Heart right ventricle (tissue), 16 donors: ENCODE measurements at regions not wholly inside any gene's neighbourhood (a gene's known extent, or its start where the extent isn't known, plus 50 kb on each side); places are given as distances from the start of the nearest gene placed in this dataset.

Experiments
- ATAC-seq, 8 donors: fragments of 200-7000 bp; cut with Tn5 transposase; one replicate each; pipeline ENCODE4 v1.9.1; 2020; ENCODE audit warnings: mild to moderate bottlenecking in 8 of 8, moderate library complexity in 8 of 8, moderate number of reproducible peaks in 1 of 8
- DNase-seq, 2 donors: peaks; one replicate each; pipeline ENCODE4 v3.0.0-alpha.2; 2020
- H3K27ac ChIP-seq, 10 donors: fragments of 200-600 bp; sonication (generic) in 2 of 10; one replicate each; pipeline versions ENCODE4 v1.5.0 to v1.8.0; 2020 to 2022; ENCODE audit warnings: mild to moderate bottlenecking in 3 of 10
- H3K27me3 ChIP-seq, 7 donors: fragments of 200-600 bp; one replicate each; pipeline ENCODE4 v1.8.0; 2021 to 2022; ENCODE audit warnings: mild to moderate bottlenecking in 2 of 7
- H3K36me3 ChIP-seq, 9 donors: fragments of 200-600 bp; sonication (generic) in 1 of 9; one replicate each; pipeline versions ENCODE4 v1.5.0 to v1.8.0; 2020 to 2022; ENCODE audit warnings: mild to moderate bottlenecking in 2 of 9
- H3K4me1 ChIP-seq, 9 donors: fragments of 200-600 bp; sonication (generic) in 1 of 9; one replicate each; pipeline versions ENCODE4 v1.5.0 to v1.8.0; 2020 to 2022; ENCODE audit warnings: mild to moderate bottlenecking in 4 of 9
- H3K4me3 ChIP-seq, 10 donors: fragments of 200-600 bp; sonication (generic) in 2 of 10; one replicate each; pipeline versions ENCODE4 v1.5.0 to v1.8.0; 2020 to 2022; ENCODE audit warnings: mild to moderate bottlenecking in 7 of 10, moderate library complexity in 2 of 10
- H3K9me3 ChIP-seq, 11 donors: fragments of 200-600 bp in 10 of 11; sonication (generic) in 2 of 11; one replicate each; pipeline versions ENCODE4 v1.5.0 to v1.8.0; 2013 to 2022; ENCODE audit warnings: mild to moderate bottlenecking in 2 of 11, control low read depth in 1 of 11, moderate library complexity in 1 of 11
- CTCF ChIP-seq, 9 donors: fragments of 200-600 bp; sonication (generic) in 2 of 9; IDR thresholded peaks; one replicate each; pipeline versions ENCODE4 v1.5.0 to v1.8.0; 2021 to 2022; ENCODE audit warnings: antibody characterized with exemption in 9 of 9, mild to moderate bottlenecking in 5 of 9, moderate library complexity in 1 of 9
- WGBS, 2 donors: extraction: QIAGEN DNeasy Blood & Tissue Kit; methylation state at CpG; one replicate each; pipeline ENCODE4 v1.1.7; 2013; ENCODE audit warnings: inconsistent platforms in 1 of 2; 5-methylcytosine and 5-hydroxymethylcytosine counted together
- intact Hi-C, 10 donors: fragments of 100-400 bp; cut with DNase I; formaldehyde crosslinking; loops; one replicate each; pipeline versions ENCODE4 v1.11.1 to v1.14.2; 2022
- donor health status: Arrhythmogenic right ventricular cardiomyopathy.
- donor health status: ischemic (EF 13 %, LVEDD 7.1; RV severe dilation, severe dysfunction).
- donor health status: healthy with polysubstance abuse.
- donor health status: DM: no; HTN: yes; CAD: no.
- donor health status: DM: no; HTN: no; CAD: no.
- donor health status: ischemic (EF 25% LVEDD 6.9; RV normal size, moderate dysfunction).
- donor health status: ischemic (EF 25% LVEDD 5.7; RV mildly dilated, moderate dysfunction).
- donor health status: healthy.
- donor health status: DM: yes; HTN: yes; CAD: no.
- donor health status: Ischemic cardiomyopathy.
- donor health status: ischemic (EF 35%, LVEDD 5.7; RV mildly dilated, moderate dysfunction).
- donor health status: nonischemic (EF 11% LVEDD 7.7; RV severe dilation, severe dysfunction).
- donor health status: DM: yes; HTN: yes; CAD: no.
- donor health status: PGD.
- donor health status: ischemic (EF 29% LVEDD 5.4; RV normal size, mild dysfunction).
- donor health status: nonischemic (EF 23%, LVEDD 6.1; RV moderate dilation, normal function).

GRCh38 chr3:65027335-65027734, 339.5 kb upstream of the ADAMTS9 start:
- TF ChIP-seq CTCF (IDR thresholded peaks at IDR 0.05) = no peak
- Histone ChIP-seq H3K9me3 (peaks cover 0 to 3% (median 0%) of the 10 kb centered on the region in 11 donors), H3K27me3 (no peaks in the 10 kb centered on the region), H3K36me3 (no peaks in the 10 kb centered on the region), H3K4me1 (no peaks in the 10 kb centered on the region), H3K27ac (no peak overlapping the region), H3K4me3 (no peak overlapping the region)
- 83 to 92% methylated on average over 8 of the region's 8 CpGs for WGBS, 2 donors
- intact Hi-C loops = no loop called here
- DNase-seq (no peak), ATAC-seq (no peak)

- H3K9me3 ChIP-seq = peaks cover 0 to 3% (median 0%) of the 10 kb centered on the region in 11 donors
- ATAC-seq (no peak), DNase-seq (no peak)
- peaks cover 0 to 2% (median 0%) of the 10 kb centered on the region in 9 donors for H3K4me1 ChIP-seq
- WGBS, 2 donors = 88 to 93% methylated on average over 9 of the region's 9 CpGs
- TF ChIP-seq CTCF (IDR thresholded peaks at IDR 0.05) = no peak
- no peak overlapping the region for H3K27ac ChIP-seq
- H3K27me3 ChIP-seq = no peaks in the 10 kb centered on the region
- no peak overlapping the region for H3K4me3 ChIP-seq
- intact Hi-C loops = no loop called here
- no peaks in the 10 kb centered on the region for H3K36me3 ChIP-seq
These were observed 338.4 kb upstream of the ADAMTS9 start for GRCh38 chr3:65026151-65026550.

GRCh38 chr3:65024148-65024547, 336.3 kb upstream of the ADAMTS9 start:
- Histone ChIP-seq H3K36me3 (no peaks in the 10 kb centered on the region), H3K4me1 (peaks cover 0 to 21% (median 9%) of the 10 kb centered on the region in 9 donors), H3K4me3 (no peak overlapping the region), H3K27ac (no peak overlapping the region), H3K27me3 (no peaks in the 10 kb centered on the region), H3K9me3 (peaks cover 0 to 2% (median 0%) of the 10 kb centered on the region in 11 donors)
- ATAC-seq = no peak
- WGBS, 2 donors = 89 to 98% methylated on average over 7 of the region's 7 CpGs
- no peak for TF ChIP-seq CTCF (IDR thresholded peaks at IDR 0.05)
- DNase-seq = no peak
- intact Hi-C loops = no loop called here

- Histone ChIP-seq H3K4me1 (peaks cover 0 to 30% (median 9%) of the 10 kb centered on the region in 9 donors), H3K36me3 (no peaks in the 10 kb centered on the region), H3K9me3 (no peaks in the 10 kb centered on the region), H3K27me3 (no peaks in the 10 kb centered on the region), H3K4me3 (no peak overlapping the region), H3K27ac (peak overlapping the region in 6 of 10 donors; percentile 3 to 42 (median 30))
- no peak for DNase-seq
- peak in 5 of 8 donors; percentile 53 to 87 (median 69) for ATAC-seq
- TF ChIP-seq CTCF (IDR thresholded peaks at IDR 0.05) = no peak
- WGBS, 2 donors = 65 to 67% methylated on average over 5 of the region's 5 CpGs
- intact Hi-C loops = no loop called here
These were observed 332.7 kb upstream of the ADAMTS9 start for GRCh38 chr3:65020281-65021160.
